ENCODE measurements at regions not wholly inside any gene's neighbourhood (a gene's known extent, or its start where the extent isn't known, plus 50 kb on each side); places are given as distances from the start of the nearest gene placed in this dataset.

DNA sequence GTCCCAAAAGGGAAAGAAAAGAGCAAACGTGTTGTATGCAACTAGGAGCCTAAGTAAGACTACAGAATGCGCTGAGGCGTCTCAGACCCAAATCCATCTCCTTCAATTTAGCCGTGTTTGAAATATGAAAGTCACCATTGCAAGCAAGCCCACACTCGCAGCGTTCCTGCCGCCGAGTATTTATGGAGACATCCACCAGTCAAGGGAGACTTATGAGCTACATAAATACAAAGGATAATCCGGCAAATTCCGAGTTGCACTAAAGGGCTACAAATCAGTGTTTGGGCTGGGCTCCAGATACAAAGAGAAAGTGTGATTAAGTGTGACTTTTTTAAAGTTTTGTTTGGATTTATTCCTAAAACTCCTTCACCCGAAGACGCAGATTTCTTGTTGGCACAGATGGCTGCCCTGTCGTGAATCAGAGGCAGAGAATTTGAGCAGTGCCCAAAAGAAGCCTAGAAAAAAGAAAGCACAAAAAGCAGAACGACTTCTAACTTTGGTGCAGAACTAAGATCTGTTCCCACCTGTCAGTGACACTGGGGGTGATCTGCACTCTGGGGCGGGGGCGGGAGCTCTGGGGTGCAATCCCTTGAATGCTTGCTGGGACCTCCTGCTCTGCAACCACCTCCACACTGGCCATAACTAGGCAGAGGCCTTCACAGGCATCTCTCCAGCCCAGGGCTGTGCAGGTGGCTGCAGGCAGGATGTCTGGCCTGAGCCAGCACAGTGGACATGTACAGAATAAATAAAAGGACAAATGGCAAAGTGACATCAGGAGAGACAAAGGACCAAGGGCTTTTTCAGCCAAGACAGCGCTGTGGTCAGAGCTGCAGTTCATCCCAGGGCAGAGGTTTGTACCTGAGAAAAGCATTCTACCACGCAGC is 489.7 kb downstream of the NPHP4 start:
- no peak overlapping the region for H3K4me3 Mint-ChIP-seq
- Histone ChIP-seq H3F3A (ENCODE audit: low read depth) (no peaks in the 10 kb centered on the region), H3K9me3 (ENCODE audit: low read depth) (no peaks in the 10 kb centered on the region), H3K4me3 (no peak overlapping the region), H3K36me3 (no peaks in the 10 kb centered on the region), H2AFZ (replicated peaks) (no peak overlapping the region), H3K79me2 (ENCODE audit: low read depth) (no peaks in the 10 kb centered on the region), H3K4me2 (no peak overlapping the region), H3K9ac (no peak overlapping the region), H3K27me3 (no peaks in the 10 kb centered on the region), H3K27ac (no peak overlapping the region), H3K4me1 (no peaks in the 10 kb centered on the region), H4K20me1 (ENCODE audit: low read depth) (no peaks in the 10 kb centered on the region)
- no peaks in the 10 kb centered on the region for H3K36me3 Mint-ChIP-seq
- peaks cover 7% of the 10 kb centered on the region for H3K4me1 Mint-ChIP-seq
- DNase-seq (ENCODE audit: low spot score) = no peak
- H3K27me3 Mint-ChIP-seq (ENCODE audit: insufficient read depth, low read depth) = peaks cover 16% of the 10 kb centered on the region
- peak overlapping the region; percentile 88 for H3K27ac Mint-ChIP-seq
- no peaks in the 10 kb centered on the region for H3K9me3 Mint-ChIP-seq
- TF ChIP-seq EZH2 (IDR thresholded peaks at IDR 0.05) (no peak), EZH2phosphoT487 (IDR thresholded peaks at IDR 0.05) (no peak)
- TF ChIP-seq, protein P1, sequence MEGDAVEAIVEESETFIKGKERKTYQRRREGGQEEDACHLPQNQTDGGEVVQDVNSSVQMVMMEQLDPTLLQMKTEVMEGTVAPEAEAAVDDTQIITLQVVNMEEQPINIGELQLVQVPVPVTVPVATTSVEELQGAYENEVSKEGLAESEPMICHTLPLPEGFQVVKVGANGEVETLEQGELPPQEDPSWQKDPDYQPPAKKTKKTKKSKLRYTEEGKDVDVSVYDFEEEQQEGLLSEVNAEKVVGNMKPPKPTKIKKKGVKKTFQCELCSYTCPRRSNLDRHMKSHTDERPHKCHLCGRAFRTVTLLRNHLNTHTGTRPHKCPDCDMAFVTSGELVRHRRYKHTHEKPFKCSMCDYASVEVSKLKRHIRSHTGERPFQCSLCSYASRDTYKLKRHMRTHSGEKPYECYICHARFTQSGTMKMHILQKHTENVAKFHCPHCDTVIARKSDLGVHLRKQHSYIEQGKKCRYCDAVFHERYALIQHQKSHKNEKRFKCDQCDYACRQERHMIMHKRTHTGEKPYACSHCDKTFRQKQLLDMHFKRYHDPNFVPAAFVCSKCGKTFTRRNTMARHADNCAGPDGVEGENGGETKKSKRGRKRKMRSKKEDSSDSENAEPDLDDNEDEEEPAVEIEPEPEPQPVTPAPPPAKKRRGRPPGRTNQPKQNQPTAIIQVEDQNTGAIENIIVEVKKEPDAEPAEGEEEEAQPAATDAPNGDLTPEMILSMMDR (IDR thresholded peaks at IDR 0.05) = no peak

DNA sequence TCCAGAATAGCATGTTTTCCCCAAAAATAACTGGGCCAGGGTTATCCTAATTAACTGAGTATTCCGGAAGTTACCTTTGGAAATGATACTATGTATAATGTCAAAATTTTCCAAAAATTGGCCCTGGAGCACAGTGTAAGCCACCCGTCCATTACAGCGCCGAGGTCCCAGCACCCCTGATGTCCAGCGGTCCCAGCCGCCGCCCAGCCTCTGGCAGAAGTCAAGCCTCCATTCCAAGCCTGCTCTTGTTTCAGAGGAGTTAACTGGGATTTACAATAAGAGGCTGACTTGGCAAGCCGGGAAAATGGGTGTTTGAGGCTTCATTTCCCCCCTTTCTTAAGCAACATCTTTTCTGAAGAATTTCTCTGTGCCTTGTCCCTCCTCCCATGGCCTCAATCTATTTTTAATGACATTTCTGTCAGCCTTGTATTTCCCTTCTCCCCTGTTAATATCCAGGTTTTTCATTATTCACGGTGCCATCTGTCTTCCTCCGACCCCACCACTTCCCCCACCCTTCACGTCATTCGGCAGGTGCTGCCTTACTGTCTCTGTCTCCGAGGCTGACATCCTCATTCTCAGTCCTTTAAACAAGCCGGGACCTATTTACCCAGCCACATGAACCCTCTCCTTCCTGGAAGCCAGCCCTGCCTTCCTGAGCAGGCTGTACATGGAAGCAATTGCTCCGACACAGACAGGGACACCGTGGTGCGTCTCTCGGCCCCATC is 490.9 kb downstream of the NPHP4 start:
- no peaks in the 10 kb centered on the region for H3K9me3 ChIP-seq (ENCODE audit: low read depth)
- no peaks in the 10 kb centered on the region for H3K79me2 ChIP-seq (ENCODE audit: low read depth)
- no peak overlapping the region for H3K27ac ChIP-seq
- no peaks in the 10 kb centered on the region for H3K36me3 Mint-ChIP-seq
- H4K20me1 ChIP-seq (ENCODE audit: low read depth) = no peaks in the 10 kb centered on the region
- DNase-seq (ENCODE audit: low spot score) = no peak
- H3K36me3 ChIP-seq = no peaks in the 10 kb centered on the region
- H3K9me3 Mint-ChIP-seq = no peaks in the 10 kb centered on the region
- no peak overlapping the region for H3K27ac Mint-ChIP-seq
- peaks cover 18% of the 10 kb centered on the region for H3K27me3 Mint-ChIP-seq (ENCODE audit: insufficient read depth, low read depth)
- no peak overlapping the region for H2AFZ ChIP-seq (replicated peaks)
- H3K9ac ChIP-seq = no peak overlapping the region
- H3K4me3 ChIP-seq = no peak overlapping the region
- H3K4me1 Mint-ChIP-seq = peaks cover 7% of the 10 kb centered on the region
- TF ChIP-seq, protein P1 (IDR thresholded peaks at IDR 0.05) = no peak
- TF ChIP-seq EZH2phosphoT487 (IDR thresholded peaks at IDR 0.05) (no peak), EZH2 (IDR thresholded peaks at IDR 0.05) (no peak)
- no peak overlapping the region for H3K4me3 Mint-ChIP-seq
- H3F3A ChIP-seq (ENCODE audit: low read depth) = no peaks in the 10 kb centered on the region
- H3K27me3 ChIP-seq = no peaks in the 10 kb centered on the region
- H3K4me2 ChIP-seq = no peak overlapping the region
- H3K4me1 ChIP-seq = no peaks in the 10 kb centered on the region

DNA sequence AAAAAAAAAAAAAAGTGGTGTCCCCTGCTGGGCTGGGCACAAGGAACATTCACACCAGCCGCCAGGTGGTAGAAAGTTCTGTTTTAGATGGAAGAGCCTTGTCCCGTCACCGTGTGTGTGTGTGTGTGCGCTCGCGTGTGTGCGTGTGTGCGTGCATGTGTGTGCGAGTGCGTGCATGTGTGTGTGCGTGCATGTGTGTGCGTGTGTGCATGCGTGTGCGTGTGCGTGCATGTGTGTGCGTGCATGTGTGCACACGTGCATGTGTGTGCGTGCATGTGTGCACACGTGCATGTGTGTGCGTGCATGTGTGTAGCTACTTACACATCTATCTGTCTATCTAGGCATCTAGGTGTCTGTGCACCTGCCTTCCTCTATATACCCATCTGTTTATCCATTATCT is 491.7 kb downstream of the NPHP4 start:
- Mint-ChIP-seq H3K4me1 (peaks cover 8% of the 10 kb centered on the region), H3K4me3 (peak overlapping the region; percentile 43), H3K27me3 (ENCODE audit: insufficient read depth, low read depth) (peaks cover 18% of the 10 kb centered on the region), H3K36me3 (no peaks in the 10 kb centered on the region), H3K27ac (no peak overlapping the region), H3K9me3 (no peaks in the 10 kb centered on the region)
- Histone ChIP-seq H3K4me3 (no peak overlapping the region), H3K9me3 (ENCODE audit: low read depth) (no peaks in the 10 kb centered on the region), H3K36me3 (no peaks in the 10 kb centered on the region), H4K20me1 (ENCODE audit: low read depth) (no peaks in the 10 kb centered on the region), H3K4me1 (no peaks in the 10 kb centered on the region), H3K27me3 (no peaks in the 10 kb centered on the region), H3K27ac (no peak overlapping the region), H3F3A (ENCODE audit: low read depth) (no peaks in the 10 kb centered on the region), H3K79me2 (ENCODE audit: low read depth) (no peaks in the 10 kb centered on the region), H2AFZ (replicated peaks) (no peak overlapping the region), H3K4me2 (no peak overlapping the region), H3K9ac (no peak overlapping the region)
- no peak for DNase-seq (ENCODE audit: low spot score)
- TF ChIP-seq, protein P1 (IDR thresholded peaks at IDR 0.05) = no peak
- TF ChIP-seq EZH2phosphoT487 (IDR thresholded peaks at IDR 0.05) = no peak
- TF ChIP-seq EZH2 (IDR thresholded peaks at IDR 0.05) = no peak

Data from neural progenitor cell (in vitro differentiated cells).